ENCODE measurements at regions not wholly inside any gene's neighbourhood (a gene's known extent, or its start where the extent isn't known, plus 50 kb on each side); places are given as distances from the start of the nearest gene placed in this dataset.

DNA sequence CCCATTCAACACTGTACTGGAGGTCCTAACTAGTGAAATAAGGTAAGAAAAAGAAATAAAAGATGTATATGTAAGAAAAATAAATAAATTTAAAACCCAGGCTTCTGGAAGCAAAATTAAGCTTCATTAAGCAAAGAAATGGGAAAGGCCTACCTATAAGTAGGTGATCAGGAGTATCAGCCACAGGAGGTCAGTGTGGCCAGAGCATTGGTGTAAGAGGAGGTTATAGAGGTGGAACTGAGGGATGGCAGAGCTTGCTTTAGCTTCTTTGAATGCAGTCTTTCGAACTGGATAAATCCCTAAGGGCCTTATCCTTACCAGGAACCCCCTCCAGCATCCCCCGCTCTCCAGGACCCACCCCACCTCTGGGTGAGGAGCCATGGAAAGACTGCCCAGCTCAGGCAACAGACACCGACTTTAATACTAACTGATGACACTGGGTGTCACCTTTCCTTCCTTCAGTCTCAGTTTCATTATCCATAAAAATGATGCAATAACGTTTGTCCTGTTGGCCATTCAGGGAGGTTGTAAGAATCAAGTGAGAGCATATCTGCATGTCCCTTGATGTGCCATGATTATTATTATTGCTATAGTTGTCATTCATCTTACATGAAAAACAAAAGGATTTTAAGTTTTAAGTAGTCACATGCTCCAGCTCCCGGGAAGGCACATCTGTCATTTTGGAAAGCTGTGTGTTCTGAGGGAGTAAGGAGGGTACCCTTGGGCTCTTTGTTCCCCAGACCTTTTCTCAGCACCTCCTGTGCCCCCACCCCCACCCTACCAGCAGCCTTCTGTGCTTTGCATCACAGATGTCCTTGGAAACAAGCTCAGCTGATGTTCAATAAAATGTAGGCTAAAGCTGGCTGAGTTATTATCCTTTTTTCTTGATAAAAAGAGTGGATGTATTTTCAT, 50.8 kb upstream of the CTNNA1 start:
- TF ChIP-seq, protein P1, sequence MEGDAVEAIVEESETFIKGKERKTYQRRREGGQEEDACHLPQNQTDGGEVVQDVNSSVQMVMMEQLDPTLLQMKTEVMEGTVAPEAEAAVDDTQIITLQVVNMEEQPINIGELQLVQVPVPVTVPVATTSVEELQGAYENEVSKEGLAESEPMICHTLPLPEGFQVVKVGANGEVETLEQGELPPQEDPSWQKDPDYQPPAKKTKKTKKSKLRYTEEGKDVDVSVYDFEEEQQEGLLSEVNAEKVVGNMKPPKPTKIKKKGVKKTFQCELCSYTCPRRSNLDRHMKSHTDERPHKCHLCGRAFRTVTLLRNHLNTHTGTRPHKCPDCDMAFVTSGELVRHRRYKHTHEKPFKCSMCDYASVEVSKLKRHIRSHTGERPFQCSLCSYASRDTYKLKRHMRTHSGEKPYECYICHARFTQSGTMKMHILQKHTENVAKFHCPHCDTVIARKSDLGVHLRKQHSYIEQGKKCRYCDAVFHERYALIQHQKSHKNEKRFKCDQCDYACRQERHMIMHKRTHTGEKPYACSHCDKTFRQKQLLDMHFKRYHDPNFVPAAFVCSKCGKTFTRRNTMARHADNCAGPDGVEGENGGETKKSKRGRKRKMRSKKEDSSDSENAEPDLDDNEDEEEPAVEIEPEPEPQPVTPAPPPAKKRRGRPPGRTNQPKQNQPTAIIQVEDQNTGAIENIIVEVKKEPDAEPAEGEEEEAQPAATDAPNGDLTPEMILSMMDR (IDR thresholded peaks at IDR 0.05; ENCODE audit: insufficient read depth, low read depth, low read length, missing control alignments), result no peak
- H3K4me3 ChIP-seq (ENCODE audit: low read length), result no peak overlapping the region
- DNase-seq (ENCODE audit: low read depth), result no peak

DNA sequence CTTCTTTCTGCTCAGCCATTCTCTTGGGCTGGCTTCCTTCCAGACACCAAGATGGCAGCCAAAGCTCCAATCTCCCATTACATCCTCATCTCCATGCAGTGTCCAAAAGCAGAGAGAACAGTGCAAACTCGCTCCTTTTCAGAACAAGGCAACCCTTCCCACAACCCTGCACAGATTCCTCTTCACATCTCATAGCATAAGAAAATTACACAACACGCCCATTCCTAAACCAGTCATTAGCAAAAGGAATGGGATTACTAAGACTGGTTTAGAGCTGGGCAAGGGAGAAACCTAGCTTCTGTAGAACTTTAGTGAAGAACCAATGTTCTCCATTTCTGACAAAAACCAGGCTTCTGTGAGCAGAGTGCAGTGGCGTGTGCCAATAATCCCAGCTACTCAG, 51.5 kb upstream of the CTNNA1 start:
- no peak overlapping the region for H3K4me3 ChIP-seq (ENCODE audit: low read length)
- TF ChIP-seq, protein P1 (IDR thresholded peaks at IDR 0.05; ENCODE audit: insufficient read depth, low read depth, low read length, missing control alignments), result no peak
- no peak for DNase-seq (ENCODE audit: low read depth)

DNA sequence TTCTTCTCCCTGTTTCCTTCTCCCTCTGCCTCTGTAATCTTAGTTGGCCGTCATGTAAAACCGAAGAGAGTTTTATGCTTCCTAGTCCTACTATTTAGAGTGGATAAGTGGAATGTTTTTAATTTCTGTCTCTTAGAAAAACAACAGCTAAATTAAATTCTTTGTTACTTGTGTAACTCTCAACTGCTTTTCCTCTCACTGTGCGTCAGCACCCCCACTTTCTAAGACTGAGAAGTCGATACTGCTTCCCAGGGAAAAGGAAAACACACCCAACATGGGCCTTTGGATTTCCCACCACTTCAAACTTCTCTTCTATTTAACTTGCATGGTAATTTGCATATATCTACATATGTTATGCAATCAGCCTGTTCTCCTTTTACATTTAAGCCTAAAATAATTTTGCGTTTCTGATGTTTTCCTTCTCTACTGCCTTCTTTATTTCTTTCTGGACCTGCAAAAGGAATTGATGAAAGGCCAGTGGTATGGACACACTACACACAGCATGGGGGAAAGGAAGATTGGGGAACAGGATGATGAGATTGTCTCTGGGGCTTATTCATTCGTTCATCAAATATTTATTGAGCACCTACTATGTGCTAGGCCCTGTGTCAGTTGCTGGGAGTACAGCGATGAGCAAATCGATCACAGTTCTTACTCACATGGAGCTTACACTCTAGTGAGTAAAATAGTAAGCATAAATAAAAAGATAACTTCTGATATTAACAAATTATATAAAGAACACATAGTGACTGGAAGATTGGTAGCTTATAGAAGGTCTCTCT, 52.5 kb upstream of the CTNNA1 start:
- TF ChIP-seq, protein P1 (IDR thresholded peaks at IDR 0.05; ENCODE audit: insufficient read depth, low read depth, low read length, missing control alignments), result no peak
- DNase-seq (ENCODE audit: low read depth), result no peak
- no peak overlapping the region for H3K4me3 ChIP-seq (ENCODE audit: low read length)

DNA sequence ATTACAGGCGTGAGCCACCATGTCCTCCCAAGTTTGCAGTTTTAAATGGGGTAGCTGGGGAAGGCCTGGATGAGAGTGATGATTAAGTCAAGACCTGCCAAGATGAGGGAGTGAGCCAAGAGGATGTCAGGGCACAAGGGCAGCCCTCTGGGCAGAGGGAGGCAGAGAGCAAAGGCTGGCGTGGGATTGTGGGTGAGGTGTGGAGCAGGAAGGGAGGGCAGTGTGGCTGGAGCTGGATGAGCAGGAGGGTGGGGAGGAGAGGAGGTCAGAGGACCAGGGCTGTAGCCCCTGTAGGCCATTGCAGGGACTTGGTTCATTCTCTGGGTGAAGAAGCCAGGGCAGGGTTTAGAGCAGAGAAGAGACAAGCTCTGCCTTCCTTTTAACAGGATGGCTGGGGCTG, 53.7 kb upstream of the CTNNA1 start:
- TF ChIP-seq, protein P1 (IDR thresholded peaks at IDR 0.05; ENCODE audit: insufficient read depth, low read depth, low read length, missing control alignments), result no peak
- DNase-seq (ENCODE audit: low read depth), result no peak
- H3K4me3 ChIP-seq (ENCODE audit: low read length), result no peak overlapping the region

DNA sequence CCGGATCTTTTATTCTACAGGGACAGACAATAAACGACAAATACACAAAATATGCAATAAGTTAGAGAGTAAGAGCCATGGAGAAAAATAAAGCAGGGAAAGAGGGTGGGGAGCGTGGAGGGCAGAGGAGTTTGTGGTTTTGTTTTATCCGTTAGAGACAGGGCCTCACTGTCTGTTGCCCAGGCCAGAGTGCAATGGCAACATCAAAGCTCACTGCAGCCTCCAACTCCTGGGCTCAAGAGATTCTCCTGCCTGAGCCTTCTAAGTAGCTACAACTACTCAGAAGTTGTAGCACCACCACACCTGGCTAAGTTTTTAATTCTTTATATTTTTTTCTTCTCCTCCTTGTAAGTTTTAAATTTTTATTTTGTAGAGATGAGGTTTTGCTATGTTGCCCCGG, 54.5 kb upstream of the CTNNA1 start:
- TF ChIP-seq, protein P1 (IDR thresholded peaks at IDR 0.05; ENCODE audit: insufficient read depth, low read depth, low read length, missing control alignments), result no peak
- H3K4me3 ChIP-seq (ENCODE audit: low read length), result no peak overlapping the region
- DNase-seq (ENCODE audit: low read depth), result no peak

DNA sequence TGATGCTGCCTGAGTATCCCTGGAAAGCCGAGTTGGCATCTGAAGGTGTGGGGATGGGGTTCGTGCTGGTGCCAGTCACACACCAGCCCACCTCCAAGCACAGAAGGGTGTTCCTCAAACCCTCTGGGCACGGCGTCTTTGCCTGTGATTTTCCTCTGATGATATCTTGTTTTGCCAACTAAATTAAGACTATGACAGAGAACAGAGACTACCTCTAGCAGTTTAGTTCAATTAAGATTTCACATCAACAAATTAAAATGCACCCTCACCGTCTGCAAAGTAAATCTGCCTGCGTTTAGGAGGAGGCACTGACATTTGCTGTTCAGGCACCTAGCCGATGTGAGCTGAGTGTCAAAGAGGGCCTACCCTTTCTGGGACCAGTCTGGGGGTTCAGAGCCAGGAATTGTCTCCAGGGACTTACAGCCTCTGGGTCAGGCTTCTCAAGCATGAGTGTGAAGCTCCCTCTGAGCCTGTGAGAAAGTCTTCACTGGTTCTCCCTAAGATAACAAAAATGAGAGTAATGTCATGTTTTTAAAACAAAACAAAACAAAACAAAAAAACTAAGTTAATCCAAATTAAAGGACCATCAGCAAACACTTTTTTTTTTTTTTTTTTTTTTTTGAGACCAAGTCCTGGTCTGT, 55.4 kb upstream of the CTNNA1 start:
- no peak for DNase-seq (ENCODE audit: low read depth)
- TF ChIP-seq, protein P1 (IDR thresholded peaks at IDR 0.05; ENCODE audit: insufficient read depth, low read depth, low read length, missing control alignments), result no peak
- H3K4me3 ChIP-seq (ENCODE audit: low read length), result no peak overlapping the region
